H9 (cell line): ENCODE measurements at regions not wholly inside any gene's neighbourhood (a gene's known extent, or its start where the extent isn't known, plus 50 kb on each side); places are given as distances from the start of the nearest gene placed in this dataset.

ENCODE experiments used
- DNase-seq: peaks from one replicate; pipeline ENCODE4 v3.0.0-alpha.2; 2017
- H2AFZ ChIP-seq: one replicate; pipeline ENCODE4 v1.6.1; 2013; ENCODE audit warnings: mild to moderate bottlenecking, low read length, control low read depth, moderate library complexity
- H2AK5ac ChIP-seq: 2 replicates; pipeline ENCODE4 v1.6.1; 2013; ENCODE audit warnings: low read length, control low read depth, mixed read lengths; ENCODE audit not compliant: insufficient read length
- H2BK120ac ChIP-seq: one replicate; pipeline ENCODE4 v1.6.1; 2013; ENCODE audit warnings: low read depth, mild to moderate bottlenecking, low read length, control low read depth, inconsistent platforms; ENCODE audit not compliant: poor library complexity, severe bottlenecking
- H2BK12ac ChIP-seq: 2 replicates; pipeline ENCODE4 v1.6.1; 2013; ENCODE audit warnings: low read length, control low read depth, mixed read lengths, low read depth; ENCODE audit not compliant: insufficient read length
- H2BK15ac ChIP-seq: 2 replicates; pipeline ENCODE4 v1.6.1; 2013; ENCODE audit warnings: low read depth, low read length, control low read depth
- H2BK20ac ChIP-seq: one replicate; pipeline ENCODE4 v1.6.1; 2013; ENCODE audit warnings: low read depth, mild to moderate bottlenecking, low read length, control low read depth, inconsistent platforms; ENCODE audit not compliant: poor library complexity, severe bottlenecking
- H2BK5ac ChIP-seq: 2 replicates; pipeline ENCODE4 v1.6.1; 2013; ENCODE audit warnings: low read length, control low read depth, mixed read lengths; ENCODE audit not compliant: insufficient read length
- H3K14ac ChIP-seq: 2 replicates; pipeline ENCODE4 v1.6.1; 2013; ENCODE audit warnings: low read length, control low read depth; ENCODE audit not compliant: insufficient read depth
- H3K18ac ChIP-seq: 2 replicates; pipeline ENCODE4 v1.6.1; 2013; ENCODE audit warnings: low read depth, mild to moderate bottlenecking, mixed read lengths, low read length, control low read depth; ENCODE audit not compliant: insufficient read length
- H3K23ac ChIP-seq: 2 replicates; pipeline ENCODE4 v1.6.1; 2013; ENCODE audit warnings: low read length, control low read depth, mixed read lengths, low read depth; ENCODE audit not compliant: insufficient read length
- H3K23me2 ChIP-seq: 2 replicates; pipeline ENCODE4 v1.6.1; 2013; ENCODE audit warnings: low read depth, mild to moderate bottlenecking, mixed read lengths, low read length, control low read depth; ENCODE audit not compliant: insufficient read length, poor library complexity, severe bottlenecking
- H3K27ac ChIP-seq: 2 replicates; pipeline ENCODE4 v1.5.1; 2013; ENCODE audit warnings: low read length, control low read depth, mixed read lengths, low read depth; ENCODE audit not compliant: insufficient read length
- H3K27me3 ChIP-seq: 2 replicates; pipeline ENCODE4 v1.6.1; 2013; ENCODE audit warnings: low read length, control low read depth, inconsistent platforms; ENCODE audit not compliant: insufficient read depth
- H3K4ac ChIP-seq: 2 replicates; pipeline ENCODE4 v1.6.1; 2013; ENCODE audit warnings: low read depth, mild to moderate bottlenecking, control low read depth, inconsistent platforms, low read length, moderate library complexity
- H3K4me1 ChIP-seq: 2 replicates; pipeline ENCODE4 v1.6.1; 2013; ENCODE audit warnings: low read length, control low read depth, inconsistent platforms; ENCODE audit not compliant: insufficient read depth
- H3K4me2 ChIP-seq: 2 replicates; pipeline ENCODE4 v1.6.1; 2013; ENCODE audit warnings: low read length, control low read depth, mixed read lengths; ENCODE audit not compliant: insufficient read length, insufficient read depth
- H3K56ac ChIP-seq: 2 replicates; pipeline ENCODE4 v1.6.1; 2013; ENCODE audit warnings: low read depth, mild to moderate bottlenecking, mixed read lengths, low read length, control low read depth; ENCODE audit not compliant: insufficient read length
- H3K79me1 ChIP-seq: 2 replicates; pipeline ENCODE4 v1.6.1; 2013; ENCODE audit warnings: low read depth, mild to moderate bottlenecking, moderate library complexity, low read length, control low read depth, inconsistent platforms; ENCODE audit not compliant: insufficient read depth, poor library complexity, severe bottlenecking
- H3K79me2 ChIP-seq: 2 replicates; pipeline ENCODE4 v1.6.1; 2013; ENCODE audit warnings: low read length, control low read depth, inconsistent platforms; ENCODE audit not compliant: insufficient read depth
- H3K9ac ChIP-seq: 2 replicates; pipeline ENCODE4 v1.6.1; 2013; ENCODE audit warnings: low read length, control low read depth, mixed read lengths; ENCODE audit not compliant: insufficient read length; ENCODE audit errors: extremely low read depth
- H3K9me3 ChIP-seq: one replicate; pipeline ENCODE4 v1.6.1; 2013; ENCODE audit warnings: low read depth, low read length, inconsistent platforms; ENCODE audit not compliant: control insufficient read depth
- H3T11ph ChIP-seq: one replicate; pipeline ENCODE4 v1.6.1; 2013; ENCODE audit warnings: mild to moderate bottlenecking, low read length, control low read depth, inconsistent platforms
- H4K20me1 ChIP-seq: one replicate; pipeline ENCODE4 v1.6.1; 2013; ENCODE audit not compliant: control insufficient read depth, insufficient read length, insufficient read depth
- H4K5ac ChIP-seq: 2 replicates; pipeline ENCODE4 v1.6.1; 2013; ENCODE audit warnings: low read depth, mild to moderate bottlenecking, mixed read lengths, low read length, control low read depth; ENCODE audit not compliant: insufficient read length
- H4K8ac ChIP-seq: replicated peaks from 2 replicates; pipeline ENCODE4 v1.6.1; 2013; ENCODE audit warnings: low read length, control low read depth, mixed read lengths, low read depth; ENCODE audit not compliant: insufficient read length
- H4K91ac ChIP-seq: 2 replicates; pipeline ENCODE4 v1.6.1; 2013; ENCODE audit warnings: low read depth, mild to moderate bottlenecking, moderate library complexity, mixed read lengths, low read length, control low read depth; ENCODE audit not compliant: insufficient read length
- H3K27ac Mint-ChIP-seq, 3 experiments: 2 replicates in 2 of 3; 3 replicates in 1 of 3; pipeline ENCODE4 v1.8.0; 2020 to 2021; ENCODE audit warnings: mixed read lengths in 3 of 3, mild to moderate bottlenecking in 1 of 3, moderate library complexity in 1 of 3
- H3K27me3 Mint-ChIP-seq: 2 replicates; pipeline ENCODE4 v1.8.0; 2021; ENCODE audit warnings: low read depth, mild to moderate bottlenecking, moderate library complexity, mixed read lengths
- H3K36me3 Mint-ChIP-seq, 3 experiments: 2 replicates in 2 of 3; 3 replicates in 1 of 3; pipeline ENCODE4 v1.8.0; 2020 to 2021; ENCODE audit warnings: low read depth in 3 of 3, mixed read lengths in 3 of 3; ENCODE audit not compliant: insufficient read depth in 1 of 3
- H3K4me1 Mint-ChIP-seq, 2 experiments: 2 replicates each; pipeline ENCODE4 v1.8.0; 2020; ENCODE audit warnings: mixed read lengths in 2 of 2
- H3K4me3 Mint-ChIP-seq, 2 experiments: 2 replicates in 1 of 2; 3 replicates in 1 of 2; pipeline ENCODE4 v1.8.0; 2020 to 2021; ENCODE audit warnings: mild to moderate bottlenecking in 2 of 2, mixed read lengths in 2 of 2, moderate library complexity in 1 of 2
- H3K9me3 Mint-ChIP-seq, 2 experiments: 2 replicates in 1 of 2; 3 replicates in 1 of 2; pipeline ENCODE4 v1.8.0; 2020; ENCODE audit warnings: mild to moderate bottlenecking in 2 of 2, mixed read lengths in 2 of 2, moderate library complexity in 1 of 2
- CTCF ChIP-seq: fragments of 200-600 bp; sonication (generic); conservative IDR thresholded peaks from 3 replicates; pipeline ENCODE4 v1.8.0; 2021; ENCODE audit warnings: antibody characterized with exemption, mild to moderate bottlenecking
- WGBS: extraction: QIAGEN DNeasy Blood & Tissue Kit; methylation state at CpG from one replicate; pipeline ENCODE4 v1.1.7; 2013; ENCODE audit warnings: missing lambda C conversion rate, low lambda C conversion rate, mixed read lengths; ENCODE audit not compliant: insufficient read length; ENCODE audit errors: extremely low coverage; 5-methylcytosine and 5-hydroxymethylcytosine counted together

GRCh38 chr5:87717761-87718160, 305.0 kb upstream of the CCNH start:
- no peaks in the 10 kb centered on the region for H4K20me1 ChIP-seq
- H3K27me3 Mint-ChIP-seq: no peaks in the 10 kb centered on the region; the same call in 1 of the 2 replicates
- no peak overlapping the region for H3K27ac Mint-ChIP-seq
- H3K56ac ChIP-seq: no peak overlapping the region
- no peak overlapping the region for H3K4me3 Mint-ChIP-seq
- no peak overlapping the region for H4K5ac ChIP-seq
- no peak overlapping the region for H3K23ac ChIP-seq
- no peak for TF ChIP-seq CTCF
- H3T11ph ChIP-seq: no peak overlapping the region
- H3K14ac ChIP-seq: no peak overlapping the region
- H3K4me1 Mint-ChIP-seq: peaks cover 10 to 19% of the 10 kb centered on the region in 2 experiments
- no peak overlapping the region for H2BK20ac ChIP-seq
- H3K79me2 ChIP-seq: no peaks in the 10 kb centered on the region
- no peaks in the 10 kb centered on the region for H3K23me2 ChIP-seq
- no peak overlapping the region for H2BK15ac ChIP-seq
- H4K91ac ChIP-seq: no peak overlapping the region
- peaks cover 10 to 22% of the 10 kb centered on the region in 2 experiments for H3K9me3 Mint-ChIP-seq
- DNase-seq: no peak
- no peak overlapping the region for H2BK120ac ChIP-seq
- H2BK12ac ChIP-seq: no peak overlapping the region
- H3K36me3 Mint-ChIP-seq: peaks cover 13 to 18% (median 15%) of the 10 kb centered on the region in 3 experiments
- no peak overlapping the region for H3K27ac ChIP-seq
- H2BK5ac ChIP-seq: no peak overlapping the region
- H3K9me3 ChIP-seq: no peaks in the 10 kb centered on the region
- no CpG with 5 or more reads among the region's 2 CpGs for WGBS
- no peak overlapping the region for H3K4me2 ChIP-seq
- H3K18ac ChIP-seq: no peak overlapping the region
- H3K27me3 ChIP-seq: no peaks in the 10 kb centered on the region
- peaks cover 4% of the 10 kb centered on the region for H3K4me1 ChIP-seq
- H3K4ac ChIP-seq: no peak overlapping the region
- no peak overlapping the region for H2AK5ac ChIP-seq
- no peak overlapping the region for H4K8ac ChIP-seq
- H3K9ac ChIP-seq: no peak overlapping the region
- H2AFZ ChIP-seq: no peak overlapping the region
- no peaks in the 10 kb centered on the region for H3K79me1 ChIP-seq
